GM21737 (cell line): ENCODE measurements at regions not wholly inside any gene's neighbourhood (a gene's known extent, or its start where the extent isn't known, plus 50 kb on each side); places are given as distances from the start of the nearest gene placed in this dataset.

Experiments used
- ATAC-seq: cut with Tn5 transposase; IDR thresholded peaks from one replicate; pipeline ENCODE4 v1.9.1; 2021; ENCODE audit warnings: mild to moderate bottlenecking, moderate library complexity; ENCODE audit not compliant: unreplicated experiment

- no peak for ATAC-seq
Observed at GRCh38 chr1:83596331-83596730, 402.6 kb downstream of the TTLL7 start.

- ATAC-seq, result no peak
Observed at GRCh38 chr1:83593073-83593472, 405.9 kb downstream of the TTLL7 start.

GRCh38 chr1:83588140-83588539 is 410.8 kb downstream of the TTLL7 start:
- ATAC-seq, result no peak

DNA sequence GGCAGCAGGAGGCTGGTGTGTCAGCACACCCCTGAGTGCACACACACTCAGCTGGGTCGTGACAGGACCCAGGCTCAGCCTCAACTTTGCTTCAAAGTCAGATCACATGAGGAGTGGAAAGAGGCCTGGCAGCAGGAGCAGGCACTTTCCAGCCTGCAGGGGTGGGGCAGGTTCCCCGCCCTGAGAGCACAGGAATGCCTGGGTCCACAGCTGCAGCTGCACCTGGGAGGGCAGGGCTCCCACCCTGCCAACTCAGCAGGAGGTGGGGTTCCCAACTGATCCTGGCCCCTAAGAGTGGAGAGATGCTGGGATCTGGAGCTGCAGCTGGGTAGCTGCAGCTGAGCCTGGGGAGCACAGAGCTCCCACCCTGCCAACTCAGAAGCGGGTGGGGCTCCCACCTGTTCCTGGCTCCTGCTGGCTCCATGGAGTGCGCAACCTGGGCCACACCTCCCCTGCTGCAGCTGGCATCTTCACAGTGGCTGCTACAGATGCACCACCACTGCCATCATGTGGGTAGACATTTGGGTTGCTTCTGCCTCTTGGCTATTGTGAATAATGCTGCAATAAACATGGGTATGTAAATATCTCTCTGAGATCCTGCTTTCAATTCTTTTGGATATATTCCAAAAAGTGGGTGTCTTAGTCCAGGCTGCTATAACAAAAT is 415.4 kb downstream of the TTLL7 start:
- ATAC-seq, result no peak

DNA sequence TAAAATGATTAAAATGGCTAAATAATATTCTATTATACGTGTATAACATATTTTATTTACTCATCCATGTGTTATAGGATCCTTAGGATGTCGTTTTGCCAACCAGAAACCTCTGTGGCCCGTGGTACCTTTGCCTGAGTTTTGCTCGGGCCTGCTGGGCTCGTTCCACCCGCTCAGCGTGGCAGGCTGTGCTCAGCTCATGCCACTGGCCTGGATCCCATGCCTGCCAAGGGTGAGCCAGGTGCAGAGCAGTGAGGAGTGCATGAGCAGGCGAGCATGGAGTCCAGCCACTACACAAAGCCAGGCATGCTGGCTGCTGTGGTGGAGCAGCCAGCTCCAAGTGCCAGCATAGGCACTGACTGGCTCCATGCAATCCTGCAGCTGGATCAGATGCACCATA is 417.2 kb downstream of the TTLL7 start:
- no peak for ATAC-seq

DNA sequence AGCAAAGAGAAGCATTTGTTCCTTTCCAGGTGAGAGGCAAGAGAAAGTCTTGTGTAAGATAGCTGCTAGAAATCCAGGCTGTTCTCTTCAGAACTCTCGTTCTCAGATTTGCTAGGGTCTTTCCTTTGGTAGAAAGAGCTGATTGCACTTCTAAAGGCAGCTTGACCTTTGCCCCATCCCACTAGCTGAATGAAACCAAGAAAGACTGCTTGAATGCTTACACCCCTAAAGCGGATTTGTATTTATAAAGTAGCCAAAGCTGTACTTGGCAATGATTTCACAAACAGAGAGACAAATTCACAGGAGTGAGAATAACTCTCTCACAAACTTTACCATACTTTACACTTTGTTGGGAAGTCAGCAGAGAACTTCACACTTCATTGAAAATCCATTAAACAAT is 424.1 kb downstream of the TTLL7 start:
- ATAC-seq, result no peak

DNA sequence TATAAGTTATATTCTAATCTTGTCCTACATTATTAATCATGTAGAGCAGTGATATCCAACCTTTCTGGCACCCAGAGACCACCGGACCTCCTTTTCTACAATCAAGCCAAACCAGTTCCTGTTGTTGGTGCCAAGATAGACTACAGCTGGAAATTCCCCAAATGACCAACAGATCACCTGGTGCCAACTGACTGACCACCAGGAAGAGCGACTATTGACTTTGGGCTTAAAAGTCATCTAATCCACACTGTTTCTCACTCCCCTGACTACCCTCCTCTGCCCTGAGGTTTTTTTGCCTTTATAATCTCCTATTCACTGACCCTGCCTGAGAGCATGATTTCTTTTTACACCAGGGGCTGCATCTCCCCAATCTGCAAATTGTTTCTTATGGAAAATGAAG is 425.2 kb downstream of the TTLL7 start:
- ATAC-seq, result no peak

DNA sequence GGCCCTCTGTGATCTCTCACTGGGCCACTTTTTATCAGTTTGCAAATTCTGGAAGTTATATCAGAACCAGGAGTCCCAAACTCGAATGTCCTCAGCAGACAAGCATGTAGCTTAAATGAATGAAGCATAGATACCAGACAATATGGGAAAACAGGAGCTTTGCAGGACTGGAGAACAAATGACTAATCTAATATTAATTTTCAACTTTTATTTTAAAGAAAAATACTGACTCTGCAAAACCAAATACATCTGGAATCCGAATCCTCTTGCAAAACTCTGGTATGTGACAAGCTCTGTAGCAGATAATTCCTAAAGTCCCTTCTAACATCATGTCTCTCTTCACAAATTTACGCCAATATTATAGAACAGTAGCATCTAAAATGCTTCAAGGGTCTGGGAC is 427.4 kb downstream of the TTLL7 start:
- ATAC-seq, result no peak

- ATAC-seq, result no peak
Observed at GRCh38 chr1:83561346-83561745, 437.6 kb downstream of the TTLL7 start.

GRCh38 chr1:83559129-83559840 is 439.6 kb downstream of the TTLL7 start:
- no peak for ATAC-seq

GRCh38 chr1:83555871-83556270 is 443.1 kb downstream of the TTLL7 start:
- ATAC-seq, result no peak

GRCh38 chr1:83554174-83554573 is 444.8 kb downstream of the TTLL7 start:
- no peak for ATAC-seq

DNA sequence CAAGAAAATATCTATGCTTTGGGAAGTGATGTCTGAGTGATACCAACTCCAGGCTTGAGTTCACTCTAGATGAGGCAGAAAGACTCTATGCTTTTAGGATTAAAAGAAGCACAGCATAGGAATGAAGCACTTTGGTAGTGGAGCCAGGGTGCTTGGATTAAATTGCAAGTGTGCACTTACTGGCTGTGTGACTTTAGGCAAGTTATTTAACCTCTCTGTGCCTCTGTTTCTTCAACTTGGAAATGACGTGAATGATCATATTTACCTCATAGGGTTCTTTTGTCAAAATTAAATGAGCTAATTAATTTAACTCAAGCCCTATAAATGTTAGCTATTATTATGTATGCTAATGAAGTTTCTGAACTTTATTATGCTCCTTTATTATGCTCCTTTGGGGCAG is 446.1 kb downstream of the TTLL7 start:
- no peak for ATAC-seq

GRCh38 chr1:83548311-83548710 is 450.6 kb downstream of the TTLL7 start:
- ATAC-seq, result no peak

- ATAC-seq, result no peak
Observed at GRCh38 chr1:83547901-83548300, 451.0 kb downstream of the TTLL7 start.

DNA sequence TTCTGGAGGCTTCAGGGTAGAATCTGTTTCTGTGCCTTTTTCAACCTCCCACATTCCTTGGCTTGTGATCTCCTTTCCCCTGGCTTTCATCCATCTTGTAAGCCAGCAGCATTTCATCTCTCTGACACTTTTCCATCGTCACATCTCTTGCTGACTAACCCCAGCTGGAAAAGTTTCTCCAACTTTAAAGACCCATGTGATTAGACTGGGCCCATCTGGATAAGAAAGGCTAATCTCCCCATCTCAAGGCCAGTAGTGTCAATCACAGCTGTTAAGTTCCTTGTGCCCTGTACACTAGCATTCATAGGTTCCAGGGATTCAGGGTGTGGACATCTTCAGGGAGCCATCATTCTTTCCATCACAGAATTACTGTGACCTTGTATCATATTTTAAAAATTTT is 452.1 kb downstream of the TTLL7 start:
- no peak for ATAC-seq

GRCh38 chr1:83545066-83545862 is 453.7 kb downstream of the TTLL7 start:
- ATAC-seq, result no peak

GRCh38 chr1:83543222-83543973 is 455.5 kb downstream of the TTLL7 start:
- no peak for ATAC-seq

DNA sequence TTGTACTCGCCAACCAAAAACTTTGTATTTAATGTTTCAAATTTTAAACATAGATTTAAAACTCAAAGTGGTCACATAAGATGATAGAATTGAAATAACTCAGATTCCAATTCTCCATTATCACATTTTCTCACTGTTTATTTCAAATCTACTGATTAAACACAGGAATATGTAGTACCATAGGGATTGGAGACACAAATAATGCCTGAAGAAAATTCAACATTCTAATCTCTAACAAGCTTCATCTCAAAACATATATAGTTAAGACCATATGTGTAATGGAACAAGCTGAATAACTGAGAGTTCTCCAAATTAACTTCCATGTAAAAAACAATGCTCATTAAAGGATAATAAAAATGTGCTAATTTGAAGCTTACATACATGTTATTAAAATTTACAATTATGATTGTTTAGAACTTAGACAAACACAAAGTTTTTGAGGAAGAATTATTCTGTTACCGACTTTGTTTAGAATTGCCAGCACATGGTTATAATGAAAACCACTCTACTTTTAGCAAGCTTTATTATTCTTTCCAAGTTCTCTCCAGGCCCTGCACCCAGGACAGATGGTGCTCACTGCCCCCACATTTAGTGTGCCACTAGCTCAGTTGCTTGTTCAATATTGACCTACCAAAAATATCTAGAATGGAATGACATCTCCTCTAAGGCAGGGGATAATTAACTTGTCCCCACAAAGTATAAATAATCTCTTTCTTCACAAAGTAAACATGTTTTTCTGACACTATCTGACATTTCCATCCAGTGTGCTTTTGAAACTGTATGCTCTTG is 467.2 kb downstream of the TTLL7 start:
- ATAC-seq, result no peak

DNA sequence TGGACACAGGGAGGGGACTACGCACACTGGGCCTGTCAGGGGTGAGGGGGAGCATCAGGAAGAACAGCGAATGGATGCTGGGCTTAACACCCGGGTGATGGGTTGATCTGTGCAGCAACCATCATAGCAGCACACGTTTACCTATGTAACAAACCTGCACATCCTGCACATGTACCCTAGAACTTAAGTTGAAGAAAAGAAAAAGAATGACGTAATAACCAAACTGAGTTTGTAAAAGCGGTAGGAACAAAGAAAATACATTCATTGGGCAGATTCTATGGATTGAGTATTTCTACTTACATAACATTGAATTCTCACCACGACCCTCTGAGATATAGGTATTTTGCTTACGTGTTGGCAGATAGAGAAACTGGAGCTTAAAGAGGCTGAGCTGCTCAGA is 468.4 kb downstream of the TTLL7 start:
- no peak for ATAC-seq
